ENCODE measurements at regions not wholly inside any gene's neighbourhood (a gene's known extent, or its start where the extent isn't known, plus 50 kb on each side); places are given as distances from the start of the nearest gene placed in this dataset.

- TF ChIP-seq CTCF (IDR thresholded peaks at IDR 0.05; ENCODE audit: insufficient read depth, low read length) (no peak), SPI1 (IDR thresholded peaks at IDR 0.05; ENCODE audit: borderline replicate concordance, low read depth) (no peak), POLR2AphosphoS5 (IDR thresholded peaks at IDR 0.05; ENCODE audit: low read depth) (no peak), REST (IDR thresholded peaks at IDR 0.05; ENCODE audit: insufficient replicate concordance, low read depth) (no peak), GABPA (IDR thresholded peaks at IDR 0.05; ENCODE audit: low read depth) (no peak)
Observed at GRCh38 chr3:56997041-56997440, 63.4 kb upstream of the SPATA12 start.

All from HL-60 (cell line).